ENCODE measurements at regions not wholly inside any gene's neighbourhood (a gene's known extent, or its start where the extent isn't known, plus 50 kb on each side); places are given as distances from the start of the nearest gene placed in this dataset.

GRCh38 chr5:2240118-2240904 lies 357.6 kb upstream of the IRX4 start:
- no peak for TF ChIP-seq EZH2 (IDR thresholded peaks at IDR 0.05; ENCODE audit: insufficient read depth, low read length)
- no peak for TF ChIP-seq CTCF (IDR thresholded peaks at IDR 0.05; ENCODE audit: insufficient read depth, low read depth, low read length)

All from astrocyte (in vitro differentiated cells and primary cell).